ENCODE measurements at regions not wholly inside any gene's neighbourhood (a gene's known extent, or its start where the extent isn't known, plus 50 kb on each side); places are given as distances from the start of the nearest gene placed in this dataset.
A peak's percentile ranks its signal among the peaks of the same experiment; 100 is the strongest.

DNA sequence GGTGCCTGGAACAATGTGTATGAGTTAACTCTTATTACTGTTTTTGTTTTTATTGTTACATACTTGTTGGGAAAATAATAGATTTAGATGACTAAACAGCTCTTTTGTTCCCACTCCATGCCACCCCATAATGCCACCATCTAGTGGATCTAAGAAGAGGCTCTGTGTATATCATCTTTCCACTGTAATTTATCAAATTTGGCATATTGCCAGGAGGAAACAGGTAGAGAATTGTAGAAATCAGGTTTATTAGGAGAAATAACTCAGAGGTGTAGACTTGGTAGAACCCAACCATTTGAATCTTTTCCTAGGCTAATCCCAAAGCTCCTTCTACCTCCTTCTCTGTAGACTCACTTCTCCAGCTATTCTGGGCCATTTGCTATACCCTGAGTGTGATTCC is 150.6 kb downstream of the GATB start:
- H3K36me3 ChIP-seq: no peaks in the 10 kb centered on the region
- no peak overlapping the region for H3K4me2 ChIP-seq
- H3K27me3 ChIP-seq: no peaks in the 10 kb centered on the region
- H3K4me1 Mint-ChIP-seq: no peaks in the 10 kb centered on the region
- H3K27me3 Mint-ChIP-seq (ENCODE audit: insufficient read depth, low read depth): no peaks in the 10 kb centered on the region
- no peaks in the 10 kb centered on the region for H3K79me2 ChIP-seq (ENCODE audit: low read depth)
- H3K9ac ChIP-seq: no peak overlapping the region
- no peaks in the 10 kb centered on the region for H3K9me3 Mint-ChIP-seq
- H4K20me1 ChIP-seq (ENCODE audit: low read depth): no peaks in the 10 kb centered on the region
- H3K4me3 ChIP-seq: no peak overlapping the region
- no peak overlapping the region for H3K27ac ChIP-seq
- no peak overlapping the region for H2AFZ ChIP-seq (replicated peaks)
- no peaks in the 10 kb centered on the region for H3K9me3 ChIP-seq (ENCODE audit: low read depth)
- no peak for DNase-seq (ENCODE audit: low spot score)
- H3F3A ChIP-seq (ENCODE audit: low read depth): peaks cover 11% of the 10 kb centered on the region
- H3K4me1 ChIP-seq: peaks cover 8% of the 10 kb centered on the region
- TF ChIP-seq EZH2 (IDR thresholded peaks at IDR 0.05) (no peak), EZH2phosphoT487 (IDR thresholded peaks at IDR 0.05) (no peak)
- TF ChIP-seq, protein P1, sequence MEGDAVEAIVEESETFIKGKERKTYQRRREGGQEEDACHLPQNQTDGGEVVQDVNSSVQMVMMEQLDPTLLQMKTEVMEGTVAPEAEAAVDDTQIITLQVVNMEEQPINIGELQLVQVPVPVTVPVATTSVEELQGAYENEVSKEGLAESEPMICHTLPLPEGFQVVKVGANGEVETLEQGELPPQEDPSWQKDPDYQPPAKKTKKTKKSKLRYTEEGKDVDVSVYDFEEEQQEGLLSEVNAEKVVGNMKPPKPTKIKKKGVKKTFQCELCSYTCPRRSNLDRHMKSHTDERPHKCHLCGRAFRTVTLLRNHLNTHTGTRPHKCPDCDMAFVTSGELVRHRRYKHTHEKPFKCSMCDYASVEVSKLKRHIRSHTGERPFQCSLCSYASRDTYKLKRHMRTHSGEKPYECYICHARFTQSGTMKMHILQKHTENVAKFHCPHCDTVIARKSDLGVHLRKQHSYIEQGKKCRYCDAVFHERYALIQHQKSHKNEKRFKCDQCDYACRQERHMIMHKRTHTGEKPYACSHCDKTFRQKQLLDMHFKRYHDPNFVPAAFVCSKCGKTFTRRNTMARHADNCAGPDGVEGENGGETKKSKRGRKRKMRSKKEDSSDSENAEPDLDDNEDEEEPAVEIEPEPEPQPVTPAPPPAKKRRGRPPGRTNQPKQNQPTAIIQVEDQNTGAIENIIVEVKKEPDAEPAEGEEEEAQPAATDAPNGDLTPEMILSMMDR (IDR thresholded peaks at IDR 0.05): no peak
- no peaks in the 10 kb centered on the region for H3K36me3 Mint-ChIP-seq
- H3K4me3 Mint-ChIP-seq: no peak overlapping the region
- H3K27ac Mint-ChIP-seq: no peak overlapping the region

DNA sequence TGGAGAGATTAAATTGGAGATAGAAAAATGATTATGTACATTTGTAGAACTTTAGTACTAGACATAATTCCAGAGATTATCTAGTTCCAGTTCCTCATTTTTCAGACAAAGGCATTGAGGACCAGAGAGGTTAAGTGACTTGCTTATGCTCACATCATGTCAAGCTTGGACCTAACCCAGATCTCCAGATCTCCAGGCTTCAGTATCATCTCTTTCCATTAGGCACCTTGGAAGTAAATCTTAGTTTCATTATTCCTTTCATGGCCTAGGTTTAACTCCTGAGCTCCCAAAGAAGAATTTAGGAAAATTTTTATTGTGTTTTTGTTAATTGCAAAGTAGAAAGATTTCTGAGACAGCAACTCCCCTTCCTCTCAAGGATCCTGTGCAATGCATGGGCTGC is 148.8 kb downstream of the GATB start:
- no peaks in the 10 kb centered on the region for H3K27me3 ChIP-seq
- no peaks in the 10 kb centered on the region for H3K79me2 ChIP-seq (ENCODE audit: low read depth)
- Mint-ChIP-seq H3K27ac (no peak overlapping the region), H3K27me3 (ENCODE audit: insufficient read depth, low read depth) (no peaks in the 10 kb centered on the region), H3K36me3 (no peaks in the 10 kb centered on the region), H3K4me1 (no peaks in the 10 kb centered on the region), H3K4me3 (no peak overlapping the region), H3K9me3 (no peaks in the 10 kb centered on the region)
- H3K4me3 ChIP-seq: no peak overlapping the region
- no peaks in the 10 kb centered on the region for H3K36me3 ChIP-seq
- H2AFZ ChIP-seq (replicated peaks): no peak overlapping the region
- no peak overlapping the region for H3K9ac ChIP-seq
- H3K4me1 ChIP-seq: peaks cover 8% of the 10 kb centered on the region
- no peak overlapping the region for H3K4me2 ChIP-seq
- H3K9me3 ChIP-seq (ENCODE audit: low read depth): no peaks in the 10 kb centered on the region
- H3F3A ChIP-seq (ENCODE audit: low read depth): peaks cover 11% of the 10 kb centered on the region
- TF ChIP-seq EZH2 (IDR thresholded peaks at IDR 0.05): no peak
- TF ChIP-seq, protein P1 (IDR thresholded peaks at IDR 0.05): no peak
- no peak for TF ChIP-seq EZH2phosphoT487 (IDR thresholded peaks at IDR 0.05)
- no peak overlapping the region for H3K27ac ChIP-seq
- no peak for DNase-seq (ENCODE audit: low spot score)
- no peaks in the 10 kb centered on the region for H4K20me1 ChIP-seq (ENCODE audit: low read depth)

DNA sequence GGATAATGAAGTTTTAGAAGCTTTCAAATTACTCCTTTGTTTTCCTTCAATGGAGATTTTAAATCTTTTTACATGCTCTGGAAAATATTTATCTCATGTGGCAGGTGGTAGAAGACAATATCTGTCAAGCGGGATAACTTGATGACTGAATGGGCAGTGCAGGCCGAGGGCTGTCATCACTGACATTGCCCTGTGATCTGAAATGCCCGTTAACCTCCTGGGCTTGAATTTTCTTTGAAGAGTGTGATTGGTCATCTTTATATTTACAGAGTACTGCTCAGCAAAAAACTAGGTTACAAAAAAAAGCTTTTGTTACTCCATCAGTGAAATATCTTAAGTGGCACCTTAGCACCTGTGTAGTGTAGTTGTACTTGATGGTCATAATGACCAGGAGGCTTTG is 147.5 kb downstream of the GATB start:
- no peaks in the 10 kb centered on the region for H3K9me3 Mint-ChIP-seq
- no peak overlapping the region for H3K27ac Mint-ChIP-seq
- H3K4me3 Mint-ChIP-seq: no peak overlapping the region
- H3K4me1 Mint-ChIP-seq: no peaks in the 10 kb centered on the region
- Histone ChIP-seq H3K27me3 (no peaks in the 10 kb centered on the region), H3K79me2 (ENCODE audit: low read depth) (no peaks in the 10 kb centered on the region), H3K4me3 (no peak overlapping the region), H3K4me2 (no peak overlapping the region), H4K20me1 (ENCODE audit: low read depth) (no peaks in the 10 kb centered on the region), H2AFZ (replicated peaks) (no peak overlapping the region), H3K27ac (peak overlapping the region; percentile 65), H3K4me1 (peaks cover 8% of the 10 kb centered on the region), H3F3A (ENCODE audit: low read depth) (peaks cover 11% of the 10 kb centered on the region), H3K9me3 (ENCODE audit: low read depth) (no peaks in the 10 kb centered on the region), H3K36me3 (no peaks in the 10 kb centered on the region), H3K9ac (no peak overlapping the region)
- peak; percentile 11 for DNase-seq (ENCODE audit: low spot score)
- no peaks in the 10 kb centered on the region for H3K27me3 Mint-ChIP-seq (ENCODE audit: insufficient read depth, low read depth)
- H3K36me3 Mint-ChIP-seq: no peaks in the 10 kb centered on the region
- TF ChIP-seq, protein P1 (IDR thresholded peaks at IDR 0.05): no peak

DNA sequence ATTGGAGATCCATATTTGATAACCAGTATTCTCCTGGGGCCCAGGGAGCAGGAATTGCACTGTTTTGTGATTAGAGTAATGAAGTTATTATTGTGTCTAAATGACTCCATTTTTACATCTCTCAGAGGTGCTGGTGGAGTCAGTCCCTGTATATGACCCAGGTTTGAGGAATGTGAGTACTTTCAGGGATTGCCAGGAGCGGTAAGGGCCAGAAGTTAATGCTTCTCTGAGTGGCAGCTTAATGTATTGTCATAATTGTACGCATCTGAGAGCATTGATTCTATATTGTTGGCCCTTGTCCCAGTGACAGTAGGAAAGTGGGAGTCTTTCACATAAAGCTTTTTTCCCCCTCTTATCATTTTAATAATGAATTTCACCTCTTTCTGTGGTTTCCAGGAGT is 146.2 kb downstream of the GATB start:
- H3K4me1 Mint-ChIP-seq: no peaks in the 10 kb centered on the region
- H3K4me3 Mint-ChIP-seq: no peak overlapping the region
- no peaks in the 10 kb centered on the region for H3K36me3 ChIP-seq
- no peaks in the 10 kb centered on the region for H4K20me1 ChIP-seq (ENCODE audit: low read depth)
- no peaks in the 10 kb centered on the region for H3K9me3 Mint-ChIP-seq
- peaks cover 8% of the 10 kb centered on the region for H3K4me1 ChIP-seq
- peaks cover 11% of the 10 kb centered on the region for H3F3A ChIP-seq (ENCODE audit: low read depth)
- H3K27me3 Mint-ChIP-seq (ENCODE audit: insufficient read depth, low read depth): no peaks in the 10 kb centered on the region
- H3K4me2 ChIP-seq: no peak overlapping the region
- TF ChIP-seq, protein P1 (IDR thresholded peaks at IDR 0.05): no peak
- TF ChIP-seq EZH2phosphoT487 (IDR thresholded peaks at IDR 0.05) (no peak), EZH2 (IDR thresholded peaks at IDR 0.05) (no peak)
- no peak overlapping the region for H3K4me3 ChIP-seq
- no peaks in the 10 kb centered on the region for H3K79me2 ChIP-seq (ENCODE audit: low read depth)
- H2AFZ ChIP-seq (replicated peaks): no peak overlapping the region
- H3K27ac ChIP-seq: no peak overlapping the region
- no peak overlapping the region for H3K9ac ChIP-seq
- no peaks in the 10 kb centered on the region for H3K36me3 Mint-ChIP-seq
- H3K9me3 ChIP-seq (ENCODE audit: low read depth): no peaks in the 10 kb centered on the region
- H3K27ac Mint-ChIP-seq: no peak overlapping the region
- DNase-seq (ENCODE audit: low spot score): no peak
- no peaks in the 10 kb centered on the region for H3K27me3 ChIP-seq

Data from neural progenitor cell (in vitro differentiated cells).